ENCODE measurements at regions not wholly inside any gene's neighbourhood (a gene's known extent, or its start where the extent isn't known, plus 50 kb on each side); places are given as distances from the start of the nearest gene placed in this dataset.
A peak's percentile ranks its signal among the peaks of the same experiment; 100 is the strongest.

- Mint-ChIP-seq H3K9me3 (peaks cover 5 to 6% of the 10 kb centered on the region in 2 donors), H3K36me3 (peaks cover 0 to 5% of the 10 kb centered on the region in 2 donors), H3K4me1 (peaks cover 31 to 56% of the 10 kb centered on the region in 2 donors), H3K4me3 (peak overlapping the region; percentile 22 to 75), H3K27ac (peak overlapping the region; percentile 88), H3K27me3 (no peaks in the 10 kb centered on the region)
- DNase-seq = peak; percentile 42
- peak; percentile 69 to 73 for ATAC-seq (replicated peaks)
These were observed 147.6 kb downstream of the KLF13 start for GRCh38 chr15:31474059-31474868.

- Mint-ChIP-seq H3K4me3 (no peak overlapping the region), H3K27ac (no peak overlapping the region), H3K36me3 (peaks cover 0 to 5% of the 10 kb centered on the region in 2 donors), H3K4me1 (peaks cover 23 to 53% of the 10 kb centered on the region in 2 donors), H3K9me3 (peaks cover 5 to 6% of the 10 kb centered on the region in 2 donors), H3K27me3 (peaks cover 0 to 6% of the 10 kb centered on the region in 2 donors)
- DNase-seq (no peak), ATAC-seq (replicated peaks) (no peak)
These were observed 149.7 kb downstream of the KLF13 start for GRCh38 chr15:31476236-31476810.

- peaks cover 2 to 9% of the 10 kb centered on the region in 2 donors for H3K27me3 Mint-ChIP-seq
- no peak for ATAC-seq (replicated peaks)
- peaks cover 22 to 49% of the 10 kb centered on the region in 2 donors for H3K4me1 Mint-ChIP-seq
- H3K9me3 Mint-ChIP-seq = peaks cover 5 to 6% of the 10 kb centered on the region in 2 donors
- H3K27ac Mint-ChIP-seq = no peak overlapping the region
- DNase-seq = no peak
- peaks cover 0 to 5% of the 10 kb centered on the region in 2 donors for H3K36me3 Mint-ChIP-seq
- H3K4me3 Mint-ChIP-seq = no peak overlapping the region
These were observed 150.2 kb downstream of the KLF13 start for GRCh38 chr15:31476866-31477265.

GRCh38 chr15:31477301-31477700 is 150.7 kb downstream of the KLF13 start:
- DNase-seq = no peak
- Mint-ChIP-seq H3K36me3 (peaks cover 0 to 5% of the 10 kb centered on the region in 2 donors), H3K4me3 (no peak overlapping the region), H3K27me3 (peaks cover 5 to 13% of the 10 kb centered on the region in 2 donors), H3K9me3 (peaks cover 5 to 6% of the 10 kb centered on the region in 2 donors), H3K27ac (no peak overlapping the region), H3K4me1 (peaks cover 22 to 47% of the 10 kb centered on the region in 2 donors)
- ATAC-seq (replicated peaks) = no peak

GRCh38 chr15:31477851-31478701 is 151.4 kb downstream of the KLF13 start:
- Mint-ChIP-seq H3K4me1 (peaks cover 22 to 45% of the 10 kb centered on the region in 2 donors), H3K36me3 (peaks cover 2 to 5% of the 10 kb centered on the region in 2 donors), H3K9me3 (peaks cover 5 to 6% of the 10 kb centered on the region in 2 donors), H3K27me3 (peaks cover 10 to 21% of the 10 kb centered on the region in 2 donors), H3K4me3 (no peak overlapping the region), H3K27ac (no peak overlapping the region)
- ATAC-seq (replicated peaks) (no peak), DNase-seq (no peak)

GRCh38 chr15:31478702-31479221 is 152.1 kb downstream of the KLF13 start:
- DNase-seq (no peak), ATAC-seq (replicated peaks) (no peak)
- Mint-ChIP-seq H3K9me3 (peaks cover 5 to 6% of the 10 kb centered on the region in 2 donors), H3K4me3 (no peak overlapping the region), H3K36me3 (peaks cover 2 to 5% of the 10 kb centered on the region in 2 donors), H3K27me3 (peaks cover 10 to 22% of the 10 kb centered on the region in 2 donors), H3K27ac (no peak overlapping the region), H3K4me1 (peaks cover 17 to 39% of the 10 kb centered on the region in 2 donors)

- no peak for DNase-seq
- Mint-ChIP-seq H3K4me3 (no peak overlapping the region), H3K4me1 (peaks cover 10 to 30% of the 10 kb centered on the region in 2 donors), H3K27me3 (peaks cover 19 to 30% of the 10 kb centered on the region in 2 donors), H3K27ac (no peak overlapping the region), H3K36me3 (peaks cover 8 to 11% of the 10 kb centered on the region in 2 donors), H3K9me3 (peaks cover 5 to 7% of the 10 kb centered on the region in 2 donors)
- ATAC-seq (replicated peaks) = no peak
These were observed 153.9 kb downstream of the KLF13 start for GRCh38 chr15:31480356-31481025.

- peaks cover 7 to 29% of the 10 kb centered on the region in 2 donors for H3K4me1 Mint-ChIP-seq
- H3K9me3 Mint-ChIP-seq = peaks cover 5 to 7% of the 10 kb centered on the region in 2 donors
- DNase-seq = no peak
- no peak for ATAC-seq (replicated peaks)
- H3K27me3 Mint-ChIP-seq = peaks cover 19 to 30% of the 10 kb centered on the region in 2 donors
- H3K4me3 Mint-ChIP-seq = no peak overlapping the region
- H3K36me3 Mint-ChIP-seq = peaks cover 8 to 11% of the 10 kb centered on the region in 2 donors
- H3K27ac Mint-ChIP-seq = no peak overlapping the region
These were observed 154.5 kb downstream of the KLF13 start for GRCh38 chr15:31481142-31481541.

GRCh38 chr15:31482122-31482922 is 155.7 kb downstream of the KLF13 start:
- Mint-ChIP-seq H3K27ac (peak overlapping the region; percentile 65), H3K36me3 (peaks cover 8 to 11% of the 10 kb centered on the region in 2 donors), H3K4me1 (peaks cover 15 to 38% of the 10 kb centered on the region in 2 donors), H3K4me3 (peak overlapping the region in 1 of 2 donors; percentile 82), H3K27me3 (peaks cover 19 to 30% of the 10 kb centered on the region in 2 donors), H3K9me3 (peaks cover 5 to 7% of the 10 kb centered on the region in 2 donors)
- no peak for DNase-seq
- no peak for ATAC-seq (replicated peaks)

GRCh38 chr15:31483053-31483985 is 156.7 kb downstream of the KLF13 start:
- Mint-ChIP-seq H3K4me3 (peak overlapping the region; percentile 81 to 82), H3K9me3 (peaks cover 0 to 4% of the 10 kb centered on the region in 2 donors), H3K27ac (peak overlapping the region; percentile 65), H3K36me3 (peaks cover 6 to 8% of the 10 kb centered on the region in 2 donors), H3K27me3 (peaks cover 19 to 30% of the 10 kb centered on the region in 2 donors), H3K4me1 (peaks cover 23 to 48% of the 10 kb centered on the region in 2 donors)
- DNase-seq (no peak), ATAC-seq (replicated peaks) (peak; percentile 52 to 57)

- H3K4me1 Mint-ChIP-seq = peaks cover 29 to 57% of the 10 kb centered on the region in 2 donors
- peaks cover 0 to 4% of the 10 kb centered on the region in 2 donors for H3K9me3 Mint-ChIP-seq
- H3K27me3 Mint-ChIP-seq = peaks cover 19 to 30% of the 10 kb centered on the region in 2 donors
- peak overlapping the region; percentile 82 to 86 for H3K4me3 Mint-ChIP-seq
- DNase-seq (no peak), ATAC-seq (replicated peaks) (no peak)
- peaks cover 6 to 8% of the 10 kb centered on the region in 2 donors for H3K36me3 Mint-ChIP-seq
- peak overlapping the region; percentile 65 for H3K27ac Mint-ChIP-seq
These were observed 157.6 kb downstream of the KLF13 start for GRCh38 chr15:31483986-31484951.
